Calu3 (cell line): ENCODE measurements at regions not wholly inside any gene's neighbourhood (a gene's known extent, or its start where the extent isn't known, plus 50 kb on each side); places are given as distances from the start of the nearest gene placed in this dataset.

Experiments used
- BruUV-seq: library from RNA; stranded (reverse); fragments of 400-500 nt; replicated peaks from 2 replicates; lab custom pipeline; 2021; lab: Mats Ljungman, UMichigan
- CTCF ChIA-PET: fragments of 300-600 bp; sonication (Branson Sonifier 250); formaldehyde crosslinking; loops from one replicate; lab custom pipeline; 2022; ENCODE audit warnings: antibody characterized with exemption; lab: Charles Lee
- DNase-seq: peaks from one replicate; pipeline ENCODE4 v3.0.0; 2022
- H3K27ac Mint-ChIP-seq: one replicate; pipeline ENCODE4 v1.8.0; 2022; ENCODE audit warnings: mixed read lengths; ENCODE audit not compliant: unreplicated experiment
- H3K27me3 Mint-ChIP-seq: one replicate; pipeline ENCODE4 v1.8.0; 2022; ENCODE audit warnings: mixed read lengths; ENCODE audit not compliant: unreplicated experiment
- H3K36me3 Mint-ChIP-seq: one replicate; pipeline ENCODE4 v1.8.0; 2022; ENCODE audit warnings: mild to moderate bottlenecking, moderate library complexity, mixed read lengths; ENCODE audit not compliant: insufficient read depth, unreplicated experiment
- H3K4me1 Mint-ChIP-seq: one replicate; pipeline ENCODE4 v1.8.0; 2022; ENCODE audit warnings: mild to moderate bottlenecking, low read depth, mixed read lengths; ENCODE audit not compliant: unreplicated experiment
- H3K4me3 Mint-ChIP-seq: one replicate; pipeline ENCODE4 v1.8.0; 2022; ENCODE audit warnings: mild to moderate bottlenecking, low read depth, moderate library complexity, mixed read lengths; ENCODE audit not compliant: unreplicated experiment
- H3K9me3 Mint-ChIP-seq: one replicate; pipeline ENCODE4 v1.8.0; 2022; ENCODE audit warnings: low read depth, mixed read lengths; ENCODE audit not compliant: unreplicated experiment
- CTCF ChIP-seq: fragments of 200-600 bp; IDR thresholded peaks from one replicate; pipeline ENCODE4 v1.8.0; 2022; ENCODE audit warnings: antibody characterized with exemption; ENCODE audit not compliant: unreplicated experiment
- intact Hi-C: fragments of 100-400 bp; cut with micrococcal nuclease; formaldehyde crosslinking; loops from one replicate; pipeline ENCODE4 v1.10.0; 2022; ENCODE audit not compliant: unreplicated experiment

DNA sequence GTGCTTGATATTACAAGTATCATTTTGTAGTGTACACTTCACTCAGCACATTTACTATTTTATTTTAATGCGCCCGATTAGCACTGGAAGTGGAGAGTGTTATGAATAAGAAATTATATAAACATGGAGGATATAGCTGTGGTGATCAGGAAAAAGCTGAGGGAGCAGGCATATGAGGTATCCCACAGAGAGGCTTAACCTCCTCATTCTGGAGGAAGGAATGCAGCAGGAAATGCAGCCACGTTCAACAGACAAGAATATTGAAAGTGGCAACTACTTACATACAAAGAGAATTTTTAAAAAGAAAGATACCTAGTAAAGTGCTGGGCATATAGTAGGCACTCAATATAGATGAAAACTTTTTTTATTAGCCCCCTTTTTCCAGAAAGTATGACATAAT is 166.0 kb upstream of the SATB1 start:
- TF ChIP-seq CTCF = no peak
- no peaks in the 10 kb centered on the region for H3K4me1 Mint-ChIP-seq
- H3K27me3 Mint-ChIP-seq = no peaks in the 10 kb centered on the region
- BruUV-seq = no TSS peak
- intact Hi-C loops = no loop called here
- no peaks in the 10 kb centered on the region for H3K9me3 Mint-ChIP-seq
- no peak overlapping the region for H3K27ac Mint-ChIP-seq
- H3K4me3 Mint-ChIP-seq = no peak overlapping the region
- CTCF ChIA-PET = no interaction called here
- H3K36me3 Mint-ChIP-seq = no peaks in the 10 kb centered on the region
- DNase-seq = no peak

DNA sequence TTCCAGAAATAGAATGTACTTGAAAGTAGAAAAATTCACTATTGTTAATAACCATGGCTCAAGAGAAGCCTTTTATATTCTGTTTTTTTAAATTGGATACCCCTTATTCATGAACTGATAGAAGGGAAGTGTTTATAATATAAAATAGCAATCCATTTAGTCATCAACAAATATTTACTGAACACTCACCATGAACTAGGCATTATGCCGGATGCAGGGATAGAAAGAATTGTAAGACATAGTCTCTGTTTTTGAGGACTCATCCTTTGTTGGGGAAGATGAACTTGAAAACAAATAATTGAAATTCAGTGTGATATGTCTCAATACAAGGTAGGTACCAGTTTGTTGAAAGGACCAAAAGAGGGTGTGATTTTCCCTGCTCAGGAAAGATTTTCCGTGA is 160.9 kb upstream of the SATB1 start:
- H3K4me1 Mint-ChIP-seq = no peaks in the 10 kb centered on the region
- CTCF ChIA-PET = no interaction called here
- intact Hi-C loops = no loop called here
- H3K4me3 Mint-ChIP-seq = no peak overlapping the region
- no peak for TF ChIP-seq CTCF
- no peaks in the 10 kb centered on the region for H3K36me3 Mint-ChIP-seq
- H3K27me3 Mint-ChIP-seq = no peaks in the 10 kb centered on the region
- H3K9me3 Mint-ChIP-seq = peaks cover 4% of the 10 kb centered on the region
- DNase-seq = no peak
- no TSS peak for BruUV-seq
- H3K27ac Mint-ChIP-seq = no peak overlapping the region

GRCh38 chr3:18585004-18585968 is 160.1 kb upstream of the SATB1 start:
- BruUV-seq = no TSS peak
- CTCF ChIA-PET = no interaction called here
- intact Hi-C loops = no loop called here
- H3K4me3 Mint-ChIP-seq = no peak overlapping the region
- no peak overlapping the region for H3K27ac Mint-ChIP-seq
- no peaks in the 10 kb centered on the region for H3K36me3 Mint-ChIP-seq
- peaks cover 4% of the 10 kb centered on the region for H3K9me3 Mint-ChIP-seq
- TF ChIP-seq CTCF = no peak
- no peaks in the 10 kb centered on the region for H3K4me1 Mint-ChIP-seq
- H3K27me3 Mint-ChIP-seq = no peaks in the 10 kb centered on the region
- no peak for DNase-seq

DNA sequence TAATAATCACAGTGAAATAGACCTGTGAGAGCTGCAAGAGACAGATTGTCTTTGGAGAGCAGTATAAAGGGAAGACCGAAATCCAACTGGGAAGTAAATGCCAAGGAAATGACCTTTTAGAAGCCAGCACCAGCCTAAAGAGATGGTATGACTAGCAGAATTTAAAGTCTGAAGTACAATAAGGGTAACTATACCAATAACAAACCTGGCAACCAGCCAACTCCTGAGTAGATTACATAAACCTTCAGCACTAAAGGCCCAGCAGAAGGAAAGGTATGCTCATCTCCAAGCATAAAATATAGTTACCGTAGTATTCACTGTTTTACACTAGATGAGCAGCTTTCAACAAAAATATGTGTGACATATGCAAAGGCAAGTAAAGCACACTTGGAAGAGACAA is 155.1 kb upstream of the SATB1 start:
- TF ChIP-seq CTCF = no peak
- Mint-ChIP-seq H3K9me3 (peaks cover 4% of the 10 kb centered on the region), H3K36me3 (no peaks in the 10 kb centered on the region), H3K27me3 (no peaks in the 10 kb centered on the region), H3K27ac (no peak overlapping the region), H3K4me1 (no peaks in the 10 kb centered on the region), H3K4me3 (no peak overlapping the region)
- no TSS peak for BruUV-seq
- CTCF ChIA-PET = no interaction called here
- intact Hi-C loops = no loop called here
- DNase-seq = no peak
